K562 (cell line): ENCODE measurements at regions not wholly inside any gene's neighbourhood (a gene's known extent, or its start where the extent isn't known, plus 50 kb on each side); places are given as distances from the start of the nearest gene placed in this dataset.

ENCODE experiments used
- ATAC-seq: fragments of 200-7000 bp; cut with Tn5 transposase; 3 replicates; pipeline ENCODE4 v1.9.1; 2020; ENCODE audit warnings: moderate library complexity
- BruUV-seq: library from RNA; stranded (reverse); fragments of 400-500 nt; replicated peaks from 2 replicates; lab custom pipeline; 2021; lab: Mats Ljungman, UMichigan
- CTCF ChIA-PET: fragments of 300-600 bp; formaldehyde crosslinking; extraction: SDS; loops from one replicate; lab custom pipeline; 2021; ENCODE audit warnings: low intra/inter-chr PET ratio; lab: Yijun Ruan, JAX
- POLR2A ChIA-PET: fragments of 300-600, 350-650 bp; sonication (Branson Sonifier 250); formaldehyde crosslinking; extraction: SDS; loops from one replicate; lab custom pipeline; 2021; ENCODE audit warnings: antibody characterized with exemption, inconsistent platforms; lab: Yijun Ruan, JAX
- DNase-seq, 4 experiments: peaks; one replicate each; pipeline versions ENCODE4 v3.0.0 to v3.0.0-alpha.2; 2011 to 2018; ENCODE audit warnings: low spot score in 3 of 4, mixed read lengths in 3 of 4; ENCODE audit errors: extremely low read depth in 1 of 4
- FAIRE-seq: peaks from 2 replicates; lab custom pipeline; 2011; peaks lifted over from hg19 to GRCh38; lab: Jason Lieb, UNC
- H2AFZ ChIP-seq: 2 replicates; pipeline ENCODE4 v1.6.0; 2011; ENCODE audit warnings: low read depth, low read length, control low read depth, inconsistent platforms
- H3K27ac ChIP-seq: fragments of 200-600 bp; 3 replicates; pipeline ENCODE4 v1.8.0; 2011; ENCODE audit warnings: low read depth, mild to moderate bottlenecking, control low read depth, inconsistent platforms, low read length, moderate library complexity, mixed read lengths; ENCODE audit errors: extremely low read depth
- H3K27me3 ChIP-seq, 2 experiments: fragments of 300-600 bp in 1 of 2; 2 replicates in 1 of 2; 3 replicates in 1 of 2; pipeline versions ENCODE4 v1.6.0 to v1.8.0; 2011; ENCODE audit warnings: inconsistent platforms in 2 of 2, low read length in 2 of 2, mild to moderate bottlenecking in 1 of 2, mixed read lengths in 1 of 2, moderate library complexity in 1 of 2; ENCODE audit not compliant: control insufficient read depth in 2 of 2, insufficient read depth in 2 of 2
- H3K36me3 ChIP-seq: fragments of 300-600 bp; 3 replicates; pipeline ENCODE4 v1.8.0; 2011; ENCODE audit warnings: mild to moderate bottlenecking, low read length, inconsistent platforms; ENCODE audit not compliant: control insufficient read depth, insufficient read depth
- H3K4me1 ChIP-seq, 2 experiments: fragments of 200-600 bp in 1 of 2; replicated peaks in 1 of 2; 2 replicates in 1 of 2; 3 replicates in 1 of 2; pipeline versions ENCODE4 v1.5.1 to v1.8.0; 2011; ENCODE audit warnings: inconsistent platforms in 2 of 2, low read length in 2 of 2, mild to moderate bottlenecking in 1 of 2, mixed read lengths in 1 of 2, moderate library complexity in 1 of 2; ENCODE audit not compliant: control insufficient read depth in 2 of 2, insufficient read depth in 2 of 2
- H3K4me2 ChIP-seq: 2 replicates; pipeline ENCODE4 v1.6.1; 2011; ENCODE audit warnings: low read length, control low read depth, inconsistent platforms, mixed read lengths; ENCODE audit not compliant: insufficient read depth
- H3K4me3 ChIP-seq: fragments of 200-600 bp; sonication (generic), shearing (Covaris generic); 2 replicates; pipeline ENCODE4 v1.5.1; 2016; ENCODE audit warnings: control low read depth, inconsistent platforms
- H3K79me2 ChIP-seq: fragments of 200-600 bp; 3 replicates; pipeline ENCODE4 v1.8.0; 2011; ENCODE audit warnings: low read length, inconsistent platforms; ENCODE audit not compliant: control insufficient read depth, insufficient read depth
- H3K9ac ChIP-seq, 2 experiments: 2 replicates each; pipeline versions ENCODE4 v1.6.0 to v1.6.1; 2011; ENCODE audit warnings: low read depth in 2 of 2, low read length in 2 of 2, control low read depth in 1 of 2, inconsistent platforms in 1 of 2, mild to moderate bottlenecking in 1 of 2, mixed read lengths in 1 of 2; ENCODE audit not compliant: insufficient read depth in 1 of 2
- H3K9me1 ChIP-seq: one replicate; pipeline ENCODE4 v1.6.0; 2011; ENCODE audit warnings: inconsistent platforms, mild to moderate bottlenecking, low read length, moderate library complexity; ENCODE audit not compliant: control insufficient read depth, insufficient read depth
- H3K9me3 ChIP-seq: replicated peaks from 2 replicates; pipeline ENCODE4 v1.5.1; 2011; ENCODE audit warnings: low read depth, low read length, inconsistent platforms; ENCODE audit not compliant: control insufficient read depth, insufficient read depth
- H4K20me1 ChIP-seq: replicated peaks from 2 replicates; pipeline ENCODE4 v1.6.1; 2011; ENCODE audit warnings: low read length, inconsistent platforms, mixed read lengths; ENCODE audit not compliant: control insufficient read depth, insufficient read depth
- FOSL1 ChIP-seq: fragments of 200-800 bp; sonication (Bioruptor generic); conservative IDR thresholded peaks from 2 replicates; pipeline ENCODE4 v1.6.1; 2016; ENCODE audit warnings: missing genetic modification characterization, missing compliant biosample characterization
- FOXP1 ChIP-seq: sonication (generic); formaldehyde crosslinking; IDR thresholded peaks from 2 replicates; pipeline ENCODE4 v1.8.0; 2022; ENCODE audit warnings: mild to moderate bottlenecking, missing genetic modification reagents
- GATAD2A ChIP-seq: fragments of 450-650 bp; IDR thresholded peaks from 2 replicates; pipeline ENCODE4 v1.6.1; 2017
- PHTF2 ChIP-seq: fragments of 250-450 bp; sonication (Bioruptor Pico); IDR thresholded peaks from 2 replicates; pipeline ENCODE4 v1.5.0; 2021; ENCODE audit warnings: mild to moderate bottlenecking
- SETDB1 ChIP-seq: IDR thresholded peaks from one replicate; pipeline ENCODE4 v1.6.1; 2012; ENCODE audit warnings: low read length, control low read depth, inconsistent platforms
- XRCC3 ChIP-seq: fragments of 450-650 bp; IDR thresholded peaks from 2 replicates; pipeline ENCODE4 v1.6.1; 2017; ENCODE audit warnings: mild to moderate bottlenecking, moderate library complexity
- ZNF12 ChIP-seq: sonication (generic); formaldehyde crosslinking; IDR thresholded peaks from 2 replicates; pipeline ENCODE4 v1.4.0; 2020; ENCODE audit warnings: mild to moderate bottlenecking, missing genetic modification reagents
- WGBS: fragments of 100-300 bp; shearing (Covaris generic); methylation state at CpG from one replicate; pipeline ENCODE4 v1.1.6; 2016; ENCODE audit warnings: low coverage, mixed read lengths; ENCODE audit not compliant: insufficient coverage; ENCODE audit errors: missing lambda C conversion rate; 5-methylcytosine and 5-hydroxymethylcytosine counted together
- in situ Hi-C: fragments of 300-500 bp; cut with MboI; formaldehyde crosslinking; loops from 4 replicates; pipeline ENCODE4 v1.15.0; 2018; ENCODE audit warnings: inconsistent platforms, mixed read lengths
- intact Hi-C: fragments of 100-400 bp; cut with micrococcal nuclease; formaldehyde crosslinking; loops from 2 replicates; pipeline ENCODE4 v1.14.2; 2022
- TF ChIP-seq, protein P1 (sequence below): fragments of 250-450 bp; sonication (Bioruptor Pico); IDR thresholded peaks from 2 replicates; pipeline ENCODE4 v1.5.1; 2021; ENCODE audit warnings: mild to moderate bottlenecking

DNA sequence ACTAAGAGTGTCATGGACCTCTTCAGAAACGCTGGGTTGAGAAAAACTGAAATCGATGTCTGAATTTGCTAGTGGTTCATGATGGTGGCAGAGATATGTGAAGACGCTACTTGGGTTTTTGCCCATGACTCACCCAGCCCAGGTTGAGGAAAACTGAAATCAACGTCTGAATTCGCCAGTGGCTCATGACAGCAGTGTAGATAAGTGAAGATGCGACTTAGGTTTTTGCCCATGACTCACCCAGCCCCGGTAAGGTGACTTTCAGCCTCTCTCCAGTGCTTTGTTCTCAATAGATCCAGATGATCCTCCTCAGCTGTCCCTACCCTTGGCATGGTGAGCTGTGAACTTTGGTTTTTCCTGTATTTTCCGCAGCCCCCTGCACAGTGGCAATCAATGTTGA lies 105.3 kb upstream of the SIX3 start:
- intact Hi-C loops (no loop called here), in situ Hi-C loops (no loop called here)
- peaks cover 8 to 23% of the 10 kb centered on the region in 2 experiments; a peak in 4 of 5 replicates for H3K27me3 ChIP-seq
- DNase-seq, result no peak
- no peaks in the 10 kb centered on the region for H3K79me2 ChIP-seq
- POLR2A ChIA-PET, result interaction anchor here (0.7 kb wide), 2 partner anchors 9 to 775 kb away, joined by 3 read pairs; no protein-coding TSS in a partner anchor
- 0% methylated on average over 8 of the region's 8 CpGs for WGBS
- H3K4me3 ChIP-seq, result no peak overlapping the region
- no peak overlapping the region for H3K4me2 ChIP-seq
- no peaks in the 10 kb centered on the region for H3K4me1 ChIP-seq
- CTCF ChIA-PET, result no interaction called here
- no TSS peak for BruUV-seq
- FAIRE-seq, result no peak
- no peak for ATAC-seq
- no peak overlapping the region for H3K27ac ChIP-seq
- H3K9ac ChIP-seq, result no peak overlapping the region
- TF ChIP-seq FOSL1 (tag) (peak; percentile 34; the same call in 1 of the 2 replicates), XRCC3 (no peak)
- no peaks in the 10 kb centered on the region for H3K9me3 ChIP-seq
- H3K36me3 ChIP-seq, result no peaks in the 10 kb centered on the region
- peaks cover 2% of the 10 kb centered on the region for H3K9me1 ChIP-seq
- no peaks in the 10 kb centered on the region for H4K20me1 ChIP-seq
- H2AFZ ChIP-seq, result no peak overlapping the region

DNA sequence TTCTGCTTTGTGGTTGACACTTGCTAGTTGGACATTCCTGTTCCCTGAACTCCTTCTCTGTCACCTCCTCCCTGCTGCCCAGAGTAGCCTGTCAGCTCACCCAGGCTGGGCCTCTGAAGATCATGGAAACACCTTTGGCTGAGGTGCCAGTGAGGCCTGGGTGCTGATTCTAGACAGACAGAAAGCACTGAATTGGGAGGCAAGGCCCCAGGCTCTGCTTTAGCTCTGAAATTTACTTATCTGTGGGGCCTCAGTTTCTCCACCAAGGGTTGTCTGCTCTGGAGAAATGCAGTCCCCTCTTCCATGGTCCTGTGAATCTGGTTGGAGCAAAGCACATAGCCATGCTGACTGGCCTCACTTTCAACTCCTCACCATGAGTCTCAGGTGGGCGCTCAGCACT lies 104.6 kb upstream of the SIX3 start:
- Histone ChIP-seq H3K36me3 (no peaks in the 10 kb centered on the region), H3K9me3 (no peaks in the 10 kb centered on the region), H3K4me3 (no peak overlapping the region), H4K20me1 (no peaks in the 10 kb centered on the region), H3K4me2 (no peak overlapping the region), H3K27me3 (peaks cover 8 to 23% of the 10 kb centered on the region in 2 experiments; a peak in 4 of 5 replicates), H3K9me1 (peaks cover 2% of the 10 kb centered on the region), H3K79me2 (no peaks in the 10 kb centered on the region), H3K9ac (no peak overlapping the region), H3K4me1 (no peaks in the 10 kb centered on the region), H2AFZ (no peak overlapping the region), H3K27ac (no peak overlapping the region)
- WGBS, result 0% methylated on average over 1 of the region's 1 CpG
- ChIA-PET POLR2A (interaction anchor here (0.7 kb wide), 2 partner anchors 8 to 775 kb away, joined by 3 read pairs; no protein-coding TSS in a partner anchor), CTCF (no interaction called here)
- in situ Hi-C loops, result no loop called here
- intact Hi-C loops, result no loop called here
- no TSS peak for BruUV-seq
- DNase-seq (no peak), ATAC-seq (no peak), FAIRE-seq (no peak)
- TF ChIP-seq ZNF12 (CRISPR knock-in tag), result no peak
- TF ChIP-seq, protein P1, sequence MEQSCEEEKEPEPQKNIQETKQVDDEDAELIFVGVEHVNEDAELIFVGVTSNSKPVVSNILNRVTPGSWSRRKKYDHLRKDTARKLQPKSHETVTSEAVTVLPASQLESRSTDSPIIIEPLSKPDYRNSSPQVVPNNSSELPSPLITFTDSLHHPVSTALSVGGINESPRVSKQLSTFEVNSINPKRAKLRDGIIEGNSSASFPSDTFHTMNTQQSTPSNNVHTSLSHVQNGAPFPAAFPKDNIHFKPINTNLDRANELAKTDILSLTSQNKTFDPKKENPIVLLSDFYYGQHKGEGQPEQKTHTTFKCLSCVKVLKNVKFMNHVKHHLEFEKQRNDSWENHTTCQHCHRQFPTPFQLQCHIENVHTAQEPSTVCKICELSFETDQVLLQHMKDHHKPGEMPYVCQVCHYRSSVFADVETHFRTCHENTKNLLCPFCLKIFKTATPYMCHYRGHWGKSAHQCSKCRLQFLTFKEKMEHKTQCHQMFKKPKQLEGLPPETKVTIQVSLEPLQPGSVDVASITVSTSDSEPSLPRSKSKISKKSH, result no peak
- TF ChIP-seq GATAD2A, result no peak
- no peak for TF ChIP-seq FOXP1 (CRISPR knock-in tag)
- TF ChIP-seq PHTF2 (CRISPR knock-in tag), result no peak
- TF ChIP-seq SETDB1, result no peak
